OCI-LY1 (cell line): ENCODE measurements at regions not wholly inside any gene's neighbourhood (a gene's known extent, or its start where the extent isn't known, plus 50 kb on each side); places are given as distances from the start of the nearest gene placed in this dataset.

Source experiments
- H2AFZ ChIP-seq: fragments of 200-600 bp; sonication (generic), shearing (Covaris generic); 2 replicates; pipeline ENCODE4 v1.6.0; 2014; ENCODE audit warnings: antibody characterized with exemption, mild to moderate bottlenecking, low read length
- H3F3A ChIP-seq: fragments of 200-600 bp; sonication (generic), shearing (Covaris generic); 2 replicates; pipeline ENCODE4 v1.6.0; 2014; ENCODE audit warnings: mild to moderate bottlenecking, antibody characterized with exemption, low read length, moderate library complexity; ENCODE audit not compliant: insufficient read depth
- H3K27ac ChIP-seq: fragments of 200-600 bp; sonication (generic); 2 replicates; pipeline ENCODE4 v1.5.1; 2014; ENCODE audit warnings: low read length, mixed run types, mild to moderate bottlenecking, low read depth; ENCODE audit not compliant: poor library complexity, severe bottlenecking
- H3K27me3 ChIP-seq: fragments of 200-600 bp; sonication (generic); 2 replicates; pipeline ENCODE4 v1.6.0; 2014; ENCODE audit warnings: antibody characterized with exemption, mild to moderate bottlenecking, low read length, moderate library complexity; ENCODE audit not compliant: insufficient read depth
- H3K36me3 ChIP-seq: fragments of 200-600 bp; sonication (generic); 2 replicates; pipeline ENCODE4 v1.6.1; 2014; ENCODE audit warnings: mild to moderate bottlenecking, antibody characterized with exemption, low read length, moderate library complexity, mixed read lengths; ENCODE audit not compliant: insufficient read depth
- H3K4me1 ChIP-seq: fragments of 200-600 bp; sonication (generic); 2 replicates; pipeline ENCODE4 v1.5.1; 2014; ENCODE audit warnings: mild to moderate bottlenecking, low read length, moderate library complexity; ENCODE audit not compliant: insufficient read depth, severe bottlenecking
- H3K4me2 ChIP-seq: fragments of 200-600 bp; sonication (generic), shearing (Covaris generic); 2 replicates; pipeline ENCODE4 v1.6.1; 2014; ENCODE audit warnings: low read length
- H3K4me3 ChIP-seq: fragments of 200-600 bp; sonication (generic); 2 replicates; pipeline ENCODE4 v1.5.1; 2014; ENCODE audit warnings: low read length, low read depth, mild to moderate bottlenecking, mixed read lengths; ENCODE audit not compliant: poor library complexity, severe bottlenecking
- H3K79me2 ChIP-seq: fragments of 200-600 bp; shearing (Covaris generic); 2 replicates; pipeline ENCODE4 v1.6.1; 2016; ENCODE audit warnings: mixed run types, low read length, mixed read lengths; ENCODE audit not compliant: insufficient read depth
- H3K9ac ChIP-seq: fragments of 200-600 bp; sonication (generic), shearing (Covaris generic); 2 replicates; pipeline ENCODE4 v1.6.1; 2014; ENCODE audit warnings: mild to moderate bottlenecking, low read length, mixed read lengths
- H3K9me2 ChIP-seq: fragments of 200-600 bp; sonication (generic), shearing (Covaris generic); 2 replicates; pipeline ENCODE4 v1.6.1; 2014; ENCODE audit warnings: low read depth, mild to moderate bottlenecking, low read length, mixed read lengths
- H3K9me3 ChIP-seq: fragments of 200-600 bp; shearing (Covaris generic); 2 replicates; pipeline ENCODE4 v1.6.1; 2014; ENCODE audit warnings: low read length, mixed read lengths
- H4K20me1 ChIP-seq: fragments of 200-600 bp; sonication (generic), shearing (Covaris generic); 2 replicates; pipeline ENCODE4 v1.6.0; 2016; ENCODE audit warnings: mild to moderate bottlenecking, low read length; ENCODE audit not compliant: insufficient read depth
- EZH2 ChIP-seq: fragments of 200-600 bp; sonication (generic), shearing (Covaris generic); IDR thresholded peaks from 2 replicates; pipeline ENCODE4 v1.8.0; 2017; ENCODE audit warnings: borderline replicate concordance, mixed run types, mild to moderate bottlenecking, antibody characterized with exemption, low read length, moderate library complexity, mixed read lengths
- TF ChIP-seq, protein P1 (sequence below): fragments of 200-600 bp; sonication (generic), shearing (Covaris generic); IDR thresholded peaks from 2 replicates; pipeline ENCODE4 v1.5.1; 2017; ENCODE audit warnings: mild to moderate bottlenecking, antibody characterized with exemption, low read length, moderate library complexity, mixed read lengths

DNA sequence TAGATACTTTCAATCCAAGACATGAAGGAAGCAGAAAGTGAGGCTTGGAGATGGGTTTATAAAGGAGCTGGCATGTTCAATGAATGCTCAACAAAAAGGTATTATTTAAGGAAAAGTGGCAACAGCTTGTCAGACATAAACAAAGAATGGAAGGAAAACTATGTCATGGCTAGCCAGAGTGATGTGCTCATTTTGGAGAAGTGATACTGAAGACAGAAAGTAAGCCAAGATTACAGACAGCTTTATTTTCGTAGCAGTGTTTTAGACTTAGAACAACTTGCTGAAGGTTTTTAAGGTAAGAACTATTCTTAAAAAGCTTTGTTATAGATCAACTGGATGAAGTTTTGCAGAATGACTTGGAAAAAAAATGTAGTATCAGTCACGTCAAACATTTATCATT is 160.5 kb upstream of the FERD3L start:
- TF ChIP-seq EZH2 = no peak
- TF ChIP-seq, protein P1, sequence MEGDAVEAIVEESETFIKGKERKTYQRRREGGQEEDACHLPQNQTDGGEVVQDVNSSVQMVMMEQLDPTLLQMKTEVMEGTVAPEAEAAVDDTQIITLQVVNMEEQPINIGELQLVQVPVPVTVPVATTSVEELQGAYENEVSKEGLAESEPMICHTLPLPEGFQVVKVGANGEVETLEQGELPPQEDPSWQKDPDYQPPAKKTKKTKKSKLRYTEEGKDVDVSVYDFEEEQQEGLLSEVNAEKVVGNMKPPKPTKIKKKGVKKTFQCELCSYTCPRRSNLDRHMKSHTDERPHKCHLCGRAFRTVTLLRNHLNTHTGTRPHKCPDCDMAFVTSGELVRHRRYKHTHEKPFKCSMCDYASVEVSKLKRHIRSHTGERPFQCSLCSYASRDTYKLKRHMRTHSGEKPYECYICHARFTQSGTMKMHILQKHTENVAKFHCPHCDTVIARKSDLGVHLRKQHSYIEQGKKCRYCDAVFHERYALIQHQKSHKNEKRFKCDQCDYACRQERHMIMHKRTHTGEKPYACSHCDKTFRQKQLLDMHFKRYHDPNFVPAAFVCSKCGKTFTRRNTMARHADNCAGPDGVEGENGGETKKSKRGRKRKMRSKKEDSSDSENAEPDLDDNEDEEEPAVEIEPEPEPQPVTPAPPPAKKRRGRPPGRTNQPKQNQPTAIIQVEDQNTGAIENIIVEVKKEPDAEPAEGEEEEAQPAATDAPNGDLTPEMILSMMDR = no peak
- Histone ChIP-seq H3K4me1 (no peaks in the 10 kb centered on the region), H3K4me3 (no peak overlapping the region), H3K36me3 (no peaks in the 10 kb centered on the region), H3K27ac (no peak overlapping the region), H3K9me2 (no peaks in the 10 kb centered on the region), H3F3A (no peaks in the 10 kb centered on the region), H3K9me3 (no peaks in the 10 kb centered on the region), H3K79me2 (no peaks in the 10 kb centered on the region), H4K20me1 (peaks cover 2% of the 10 kb centered on the region; the same call in 1 of the 2 replicates), H3K9ac (no peak overlapping the region), H2AFZ (no peak overlapping the region), H3K27me3 (no peaks in the 10 kb centered on the region), H3K4me2 (no peak overlapping the region)

DNA sequence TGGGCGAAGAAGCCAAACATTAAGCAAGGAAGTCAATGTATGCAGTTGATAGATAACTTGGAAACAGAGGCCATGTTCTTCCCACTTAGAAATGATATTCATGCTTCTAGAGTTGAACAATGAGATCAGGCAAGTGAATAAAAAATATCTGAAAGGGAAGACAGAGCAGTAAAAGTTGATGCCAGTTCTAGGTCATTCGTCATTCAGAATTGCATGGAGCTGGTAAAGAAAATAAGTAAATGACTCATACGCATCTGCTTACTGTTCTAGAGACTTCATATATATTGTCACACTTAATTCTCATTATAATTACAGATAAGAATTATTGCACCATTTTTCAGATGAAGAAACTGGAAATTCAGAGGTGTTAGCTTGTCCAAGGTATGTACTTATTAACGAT is 158.9 kb upstream of the FERD3L start:
- no peak overlapping the region for H3K4me3 ChIP-seq
- no peak for TF ChIP-seq EZH2
- no peak overlapping the region for H3K27ac ChIP-seq
- H4K20me1 ChIP-seq = peaks cover 2% of the 10 kb centered on the region; the same call in 1 of the 2 replicates
- H3K9me2 ChIP-seq = no peaks in the 10 kb centered on the region
- H3K4me1 ChIP-seq = no peaks in the 10 kb centered on the region
- no peaks in the 10 kb centered on the region for H3F3A ChIP-seq
- no peak overlapping the region for H2AFZ ChIP-seq
- H3K9ac ChIP-seq = no peak overlapping the region
- H3K79me2 ChIP-seq = no peaks in the 10 kb centered on the region
- H3K4me2 ChIP-seq = no peak overlapping the region
- no peaks in the 10 kb centered on the region for H3K27me3 ChIP-seq
- H3K36me3 ChIP-seq = no peaks in the 10 kb centered on the region
- H3K9me3 ChIP-seq = no peaks in the 10 kb centered on the region

DNA sequence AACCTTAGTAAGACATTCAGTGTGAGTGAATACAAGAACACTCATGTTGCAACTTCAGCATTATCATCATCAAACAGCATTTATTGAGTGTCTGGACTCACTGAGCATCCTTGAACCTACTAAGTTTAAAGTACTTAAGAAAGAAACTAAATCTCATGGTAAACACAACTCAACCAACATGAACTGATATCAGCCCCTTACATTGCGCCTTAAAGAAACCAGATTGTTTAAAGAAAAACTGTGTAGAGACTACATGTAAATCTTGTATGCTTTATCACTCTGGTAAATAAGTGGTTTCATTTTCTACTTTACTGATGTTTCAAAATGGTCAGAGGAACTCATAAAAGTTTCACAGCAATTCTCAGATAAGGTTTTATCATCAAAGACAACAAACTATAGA is 157.5 kb upstream of the FERD3L start:
- H3K9ac ChIP-seq = no peak overlapping the region
- H3K4me1 ChIP-seq = no peaks in the 10 kb centered on the region
- H3K9me3 ChIP-seq = no peaks in the 10 kb centered on the region
- no peaks in the 10 kb centered on the region for H3F3A ChIP-seq
- H3K4me2 ChIP-seq = no peak overlapping the region
- H4K20me1 ChIP-seq = peaks cover 2% of the 10 kb centered on the region; the same call in 1 of the 2 replicates
- no peaks in the 10 kb centered on the region for H3K9me2 ChIP-seq
- TF ChIP-seq EZH2 = no peak
- TF ChIP-seq, protein P1 = no peak
- H3K36me3 ChIP-seq = no peaks in the 10 kb centered on the region
- H3K4me3 ChIP-seq = no peak overlapping the region
- H3K27me3 ChIP-seq = no peaks in the 10 kb centered on the region
- H3K27ac ChIP-seq = no peak overlapping the region
- no peaks in the 10 kb centered on the region for H3K79me2 ChIP-seq
- H2AFZ ChIP-seq = no peak overlapping the region

DNA sequence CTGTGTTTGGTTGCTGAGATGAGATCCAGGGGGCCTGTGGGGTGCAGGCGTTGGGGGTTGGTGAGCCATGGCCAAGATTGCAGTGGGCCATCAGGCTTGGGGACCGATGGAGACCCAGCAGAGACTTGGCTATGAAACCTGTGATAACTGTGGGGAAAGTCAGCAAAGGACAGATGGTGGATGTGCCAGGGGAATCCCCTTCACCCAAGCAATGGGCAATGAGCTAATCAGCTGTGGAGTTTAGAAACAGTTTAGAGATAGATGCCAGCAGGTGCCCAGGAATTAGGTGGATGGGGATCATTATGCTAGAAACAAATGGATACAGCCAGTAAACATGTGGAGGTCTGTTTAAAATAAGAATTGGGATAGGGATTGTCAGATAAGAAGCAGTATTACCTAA is 151.4 kb upstream of the FERD3L start:
- Histone ChIP-seq H3K9me2 (no peaks in the 10 kb centered on the region), H3K79me2 (no peaks in the 10 kb centered on the region), H3K4me3 (no peak overlapping the region), H3K9me3 (no peaks in the 10 kb centered on the region), H3K9ac (no peak overlapping the region), H2AFZ (no peak overlapping the region), H3K36me3 (no peaks in the 10 kb centered on the region), H3K4me2 (no peak overlapping the region), H3K4me1 (no peaks in the 10 kb centered on the region), H3K27ac (no peak overlapping the region), H4K20me1 (no peaks in the 10 kb centered on the region), H3F3A (no peaks in the 10 kb centered on the region), H3K27me3 (no peaks in the 10 kb centered on the region)
- TF ChIP-seq, protein P1 = no peak
- TF ChIP-seq EZH2 = no peak
